Activated CD4-positive, alpha-beta T cell treated with anti-CD3 and anti-CD28 coated beads for 48 hours (primary cell): ENCODE measurements at regions not wholly inside any gene's neighbourhood (a gene's known extent, or its start where the extent isn't known, plus 50 kb on each side); places are given as distances from the start of the nearest gene placed in this dataset.

Experiments
- DNase-seq: peaks from one replicate; pipeline ENCODE4 v3.0.0-alpha.2; 2020

- DNase-seq: no peak
These were observed 95.9 kb upstream of the CAND1 start for GRCh38 chr12:67173258-67173657.

- no peak for DNase-seq
These were observed 86.6 kb upstream of the CAND1 start for GRCh38 chr12:67182551-67182950.

- peak; percentile 38 for DNase-seq
These were observed 75.5 kb upstream of the CAND1 start for GRCh38 chr12:67193704-67194103.

- no peak for DNase-seq
These were observed 68.8 kb upstream of the CAND1 start for GRCh38 chr12:67200386-67200785.

- DNase-seq: no peak
These were observed 67.0 kb upstream of the CAND1 start for GRCh38 chr12:67202011-67202677.

GRCh38 chr12:67202678-67203012 lies 66.5 kb upstream of the CAND1 start:
- DNase-seq: no peak

GRCh38 chr12:67208281-67209067 lies 60.7 kb upstream of the CAND1 start:
- DNase-seq: no peak

GRCh38 chr12:67211029-67211428 lies 58.1 kb upstream of the CAND1 start:
- no peak for DNase-seq

GRCh38 chr12:67211494-67211893 lies 57.7 kb upstream of the CAND1 start:
- no peak for DNase-seq

GRCh38 chr12:67217647-67218046 lies 51.5 kb upstream of the CAND1 start:
- no peak for DNase-seq
